ENCODE measurements at regions not wholly inside any gene's neighbourhood (a gene's known extent, or its start where the extent isn't known, plus 50 kb on each side); places are given as distances from the start of the nearest gene placed in this dataset.

- TF ChIP-seq ZNF274 (IDR thresholded peaks at IDR 0.05; ENCODE audit: low read depth, low read length) (no peak), SUZ12 (IDR thresholded peaks at IDR 0.05; ENCODE audit: extremely low read depth, insufficient read depth, insufficient read length) (no peak)
These were observed 129.0 kb downstream of the CRYBB2 start for GRCh38 chr22:25348391-25348790.

Measured in NT2/D1 (cell line).